GM04504 (cell line): ENCODE measurements at regions not wholly inside any gene's neighbourhood (a gene's known extent, or its start where the extent isn't known, plus 50 kb on each side); places are given as distances from the start of the nearest gene placed in this dataset.

ENCODE experiments used
- DNase-seq: peaks from one replicate; pipeline ENCODE4 v3.0.0-alpha.2; 2012; ENCODE audit warnings: low read depth

DNA sequence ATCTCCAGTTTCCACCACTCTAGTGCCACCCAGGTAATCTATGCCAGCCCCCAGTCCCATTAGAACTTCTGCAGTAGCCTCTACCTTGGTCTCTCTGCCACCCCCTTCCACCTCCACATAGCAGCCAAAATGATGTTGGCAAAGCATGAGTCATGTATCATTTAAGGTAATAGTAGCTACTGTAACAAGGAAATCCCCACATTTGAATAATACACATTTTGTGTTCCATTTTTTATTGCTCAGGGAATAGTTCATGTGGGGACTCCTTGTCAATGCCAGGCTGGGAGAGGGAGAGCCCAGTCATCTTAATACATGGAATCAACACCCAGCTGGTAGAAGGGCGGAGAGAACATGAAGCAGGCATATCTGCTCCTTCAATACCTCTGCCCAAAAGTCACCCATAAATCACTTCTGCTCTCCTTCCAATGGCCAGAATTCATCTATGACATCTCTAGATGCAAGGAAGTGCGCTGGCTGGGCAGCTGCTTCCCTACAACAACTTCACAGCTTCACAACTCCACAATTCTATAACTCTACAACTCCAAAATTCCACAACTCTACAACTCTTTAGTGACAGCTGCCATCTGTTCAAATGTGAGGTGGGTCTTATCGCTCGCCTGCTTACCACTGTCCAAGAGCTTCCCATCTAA is 70.6 kb upstream of the GLS start:
- DNase-seq, result no peak

DNA sequence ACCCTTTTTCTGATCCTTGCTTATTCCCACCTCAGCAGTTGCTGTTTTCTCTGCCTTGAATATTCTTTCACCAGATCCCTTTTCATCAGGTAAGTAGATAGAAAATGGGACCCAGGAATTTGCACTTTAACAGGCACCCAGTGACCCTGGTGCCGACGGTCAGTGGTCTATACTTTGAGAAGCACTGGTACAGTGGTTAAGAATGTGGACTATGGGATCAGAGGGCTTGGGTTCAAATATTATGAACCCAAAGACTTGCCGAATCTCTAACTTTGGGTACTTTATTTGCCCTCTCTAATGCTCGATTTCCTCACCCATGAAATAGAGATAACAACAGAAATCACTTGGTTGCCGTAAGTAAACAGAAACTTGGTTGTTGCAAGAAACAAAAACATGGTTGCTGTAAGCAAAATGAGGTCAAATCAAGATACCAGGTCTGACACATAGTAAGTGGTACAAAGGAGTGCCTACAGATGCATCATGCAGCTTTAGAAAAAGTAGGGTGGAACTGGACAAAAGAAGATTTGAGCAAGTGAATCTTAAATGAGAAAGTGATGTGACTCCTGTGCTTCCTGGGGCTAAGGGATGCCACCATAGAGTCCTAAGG is 69.5 kb upstream of the GLS start:
- no peak for DNase-seq

DNA sequence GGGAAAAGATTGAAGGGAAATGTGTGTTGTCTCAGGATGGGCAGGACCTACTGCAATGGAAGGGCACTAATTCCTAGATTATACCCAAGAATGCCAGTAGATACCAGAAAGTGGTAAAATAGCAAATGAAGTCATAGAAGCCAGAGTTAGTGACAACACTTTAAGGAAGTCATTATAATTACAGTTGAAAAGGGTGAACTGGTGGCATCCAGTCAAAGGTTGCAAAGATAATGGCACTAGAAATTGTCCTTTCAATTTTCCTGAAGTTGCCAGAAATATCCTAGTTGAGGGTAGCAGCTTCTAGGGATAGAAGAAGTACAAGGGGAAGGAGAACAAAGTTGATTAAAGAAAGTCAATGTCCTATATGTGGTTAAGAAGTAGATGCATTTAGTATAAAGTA is 68.8 kb upstream of the GLS start:
- no peak for DNase-seq

DNA sequence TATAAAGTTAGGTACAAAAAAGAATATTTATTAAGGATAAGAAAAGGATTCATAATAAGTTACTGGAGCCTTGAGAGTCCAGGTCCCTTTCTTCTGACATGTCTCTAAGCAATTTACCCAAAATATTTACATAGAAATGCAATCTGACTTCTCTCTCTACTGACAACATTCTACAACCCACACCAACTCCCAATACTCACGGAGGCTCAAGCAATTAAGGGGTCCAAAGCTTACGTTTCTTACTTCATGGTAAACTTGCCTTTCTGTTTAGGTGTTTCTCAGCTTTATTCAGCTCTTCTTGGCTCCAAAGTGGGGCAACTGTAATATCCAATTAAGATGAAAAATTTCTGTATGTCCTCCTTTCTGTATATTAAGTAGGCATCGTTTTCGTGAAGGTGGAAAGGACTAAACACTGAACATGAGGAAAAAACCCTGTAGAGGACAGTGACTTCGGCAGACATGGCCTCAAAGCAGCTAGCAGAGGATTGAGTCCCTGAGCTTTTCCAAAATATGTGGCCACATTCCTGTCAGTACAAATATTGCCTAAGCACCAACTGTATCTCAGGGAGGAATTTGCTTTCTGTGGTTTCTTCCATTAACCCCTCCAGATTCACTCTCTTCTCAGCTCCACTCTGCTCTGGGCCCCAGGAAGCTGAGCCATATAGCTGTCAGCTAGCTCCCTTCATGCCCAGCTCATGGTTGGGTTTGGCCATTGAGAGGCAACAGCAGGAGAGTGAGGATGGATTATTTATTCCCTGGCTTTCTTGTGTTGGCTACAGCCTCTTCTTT is 67.9 kb upstream of the GLS start:
- DNase-seq, result peak; percentile 47

DNA sequence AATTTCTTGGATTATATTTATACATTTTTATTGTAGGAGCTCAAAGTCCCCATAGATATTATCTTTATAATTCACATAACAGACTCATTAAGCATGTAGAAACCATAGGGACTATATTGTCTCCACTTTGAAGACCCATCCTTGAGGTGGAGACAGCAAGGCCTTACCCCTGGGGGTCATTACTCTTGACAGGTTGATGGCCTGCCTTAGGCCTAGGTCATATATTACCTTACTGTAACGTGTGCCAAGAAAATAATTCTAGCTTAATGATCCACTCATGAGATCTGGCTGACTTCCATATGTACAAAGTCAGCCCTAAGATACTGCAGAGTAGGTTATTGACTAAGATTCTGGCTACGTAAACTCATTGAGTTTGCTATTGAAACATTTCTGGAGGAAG is 65.4 kb upstream of the GLS start:
- DNase-seq, result no peak

DNA sequence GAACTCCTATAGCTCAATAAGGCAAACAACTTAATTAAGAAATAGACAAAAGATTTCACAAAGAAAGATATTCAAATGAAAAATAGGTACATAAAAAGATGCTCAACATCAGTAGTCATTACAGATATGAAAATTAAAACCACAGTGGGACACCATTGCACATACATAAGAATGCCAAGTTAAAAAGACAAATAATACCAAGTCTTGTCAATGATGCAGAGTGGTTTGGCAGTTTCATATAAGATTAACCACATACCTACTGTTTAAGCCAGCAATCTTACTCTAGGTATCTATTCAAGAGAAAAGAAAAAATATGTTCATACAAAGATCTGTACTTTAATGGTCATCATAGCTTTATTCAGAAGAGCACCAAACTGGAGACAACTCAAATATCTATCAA is 63.5 kb upstream of the GLS start:
- DNase-seq, result no peak

DNA sequence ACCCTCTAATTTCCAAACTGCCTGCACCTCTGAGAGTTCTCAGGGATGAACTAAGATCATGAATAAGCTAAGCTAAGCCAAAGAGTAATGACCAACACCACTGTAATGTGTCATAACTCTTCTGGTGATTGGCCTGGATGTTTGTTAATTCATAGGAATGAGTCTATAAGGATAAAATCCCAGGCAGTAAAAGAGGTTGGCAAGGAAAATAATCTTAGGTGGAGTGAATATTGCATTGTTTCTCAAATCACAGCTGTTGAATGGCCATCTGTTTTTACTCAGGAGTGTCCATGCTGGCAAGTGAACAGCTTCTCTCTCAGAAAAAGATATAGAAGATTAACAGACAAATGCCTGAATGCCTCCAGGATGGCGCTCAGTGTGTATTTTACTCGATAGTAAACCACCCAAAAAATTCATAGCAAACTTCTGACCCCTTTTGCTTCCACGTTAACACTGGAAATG is 60.8 kb upstream of the GLS start:
- DNase-seq, result peak; percentile 94

DNA sequence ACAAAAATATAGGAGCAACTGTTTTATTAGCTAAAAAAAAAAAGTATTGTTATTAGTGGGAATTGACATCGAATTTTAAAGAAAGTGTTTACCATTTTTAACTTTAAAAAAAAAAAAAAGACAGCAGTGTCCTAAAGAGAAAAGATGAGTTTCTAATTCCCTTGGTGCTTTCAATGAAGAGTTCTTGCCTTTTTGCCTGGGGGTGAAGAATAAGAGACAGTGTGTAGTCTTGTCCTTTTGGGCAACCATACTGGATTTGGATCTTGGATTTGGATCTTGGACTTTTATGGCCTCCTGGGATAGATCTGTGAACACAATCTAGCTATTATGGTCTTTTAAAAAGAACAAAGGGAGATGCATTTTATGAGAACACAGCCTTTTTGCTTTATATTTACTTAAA is 60.2 kb upstream of the GLS start:
- DNase-seq, result no peak

DNA sequence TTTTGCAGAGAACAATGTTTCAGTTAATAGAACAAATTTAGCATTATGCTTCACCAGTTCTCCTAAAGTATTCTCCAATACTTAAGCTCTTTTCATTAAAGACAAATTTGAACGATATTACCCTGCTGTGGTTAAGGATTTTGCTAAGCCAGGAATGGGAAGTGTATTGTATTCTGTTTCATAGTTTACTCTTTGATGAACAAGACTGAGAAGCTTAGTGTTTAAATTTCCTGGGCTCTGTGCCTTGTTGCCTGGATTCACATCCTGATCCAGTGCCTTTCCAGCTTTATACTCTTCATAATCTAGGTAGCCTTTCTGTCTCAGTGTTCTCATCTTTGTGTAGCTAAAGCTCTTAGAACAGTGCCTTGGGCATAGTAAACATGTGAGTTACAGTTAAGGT is 58.6 kb upstream of the GLS start:
- DNase-seq, result no peak

DNA sequence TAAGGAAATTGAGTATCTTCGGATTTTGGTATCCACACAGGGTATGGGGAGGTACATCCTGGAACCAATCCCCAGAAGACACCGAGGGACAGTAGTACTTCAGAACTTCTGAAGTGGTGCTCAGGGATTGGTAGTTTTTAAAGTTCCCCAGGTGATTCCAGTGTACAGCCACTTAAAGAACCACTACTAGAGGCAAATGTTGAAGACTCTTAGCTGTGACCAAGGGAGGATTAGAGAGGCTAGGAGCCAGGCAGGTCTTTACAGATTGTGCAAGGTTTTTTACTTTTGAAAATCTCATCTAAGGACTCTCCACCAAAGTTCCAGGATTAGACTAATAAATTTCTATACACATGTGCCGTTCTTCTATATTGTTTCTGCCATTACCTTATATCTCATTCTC is 52.9 kb upstream of the GLS start:
- no peak for DNase-seq

DNA sequence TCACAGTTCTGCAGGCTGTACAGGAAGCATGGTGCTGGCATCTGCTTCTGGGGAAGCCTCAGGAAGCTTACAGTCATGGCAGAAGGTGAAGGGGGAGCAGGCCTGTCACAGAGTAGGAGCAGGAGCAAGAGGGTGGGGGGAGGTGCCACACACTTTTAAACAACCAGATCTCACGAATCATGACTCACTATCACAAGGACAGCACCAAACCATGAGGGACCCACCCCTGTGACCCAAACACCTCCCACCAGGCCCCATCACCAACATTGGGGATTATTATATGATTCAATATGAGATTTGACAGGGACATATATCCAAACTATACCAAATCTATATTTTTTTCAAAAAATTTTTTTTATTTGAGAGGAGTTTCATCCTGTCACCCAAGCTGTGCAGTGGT is 51.0 kb upstream of the GLS start:
- no peak for DNase-seq
